ENCODE measurements at regions not wholly inside any gene's neighbourhood (a gene's known extent, or its start where the extent isn't known, plus 50 kb on each side); places are given as distances from the start of the nearest gene placed in this dataset.
"Not testable (repeated sequence)": the region's sequence is repeated elsewhere in the genome, so short reads cannot be mapped to it uniquely, and the experiment has no call there.

DNA sequence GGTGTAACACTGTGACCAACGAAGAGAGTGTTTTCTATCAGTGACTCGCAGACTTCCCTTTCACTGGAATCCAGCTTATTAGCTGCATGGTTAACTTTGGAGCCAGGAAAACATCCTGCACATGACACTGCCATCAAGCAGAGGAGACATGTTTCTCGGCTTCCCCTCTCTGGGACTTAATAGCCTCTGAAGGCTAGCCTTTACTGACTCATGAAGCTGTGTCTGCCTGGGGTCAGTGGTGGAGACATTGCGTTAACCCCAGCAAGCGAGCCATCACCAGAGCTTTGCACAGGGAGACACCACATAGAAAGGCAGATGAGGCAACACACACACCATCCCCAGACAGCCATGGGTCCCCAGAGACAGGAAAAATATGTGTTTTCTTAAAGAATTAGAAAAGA lies 126.9 kb upstream of the PRICKLE1 start:
- Mint-ChIP-seq H3K27me3 (ENCODE audit: low read depth in 3 of 3) (peaks cover 0 to 1% (median 0%) of the 10 kb centered on the region in 3 donors), H3K4me1 (no peaks in the 10 kb centered on the region), H3K9me3 (peaks cover 2 to 22% (median 7%) of the 10 kb centered on the region in 7 donors), H3K36me3 (no peaks in the 10 kb centered on the region), H3K27ac (no peak overlapping the region), H3K4me3 (no peak overlapping the region)
- Histone ChIP-seq H3K27me3 (ENCODE audit: control insufficient read depth in 2 of 2, insufficient read depth in 2 of 2, low read length in 2 of 2) (no peaks in the 10 kb centered on the region), H3K79me2 (ENCODE audit: insufficient read depth, low read length) (no peaks in the 10 kb centered on the region), H4K20me1 (ENCODE audit: insufficient read depth, low read length) (no peaks in the 10 kb centered on the region), H3K4me3 (replicated peaks in 1 of 3; ENCODE audit: low read depth in 2 of 3, low read length in 3 of 3) (no peak overlapping the region), H3K9me3 (replicated peaks in 1 of 2; ENCODE audit: control insufficient read depth in 1 of 2, insufficient read depth in 1 of 2, low read length in 2 of 2) (no peaks in the 10 kb centered on the region), H3K4me2 (replicated peaks; ENCODE audit: extremely low read depth, low read length, poor library complexity, severe bottlenecking) (no peak overlapping the region), H3K9ac (ENCODE audit: insufficient read depth, low read length, poor library complexity, severe bottlenecking) (no peak overlapping the region), H3K36me3 (replicated peaks in 1 of 2; ENCODE audit: control insufficient read depth in 1 of 2, insufficient read depth in 2 of 2, low read length in 2 of 2) (no peaks in the 10 kb centered on the region), H2AFZ (ENCODE audit: insufficient read depth, low read depth, low read length, poor library complexity, severe bottlenecking) (no peak overlapping the region), H3K27ac (ENCODE audit: low read depth in 1 of 2, low read length in 2 of 2) (no peak overlapping the region), H3K4me1 (ENCODE audit: control insufficient read depth in 1 of 2, insufficient read depth in 2 of 2, low read length in 2 of 2) (no peaks in the 10 kb centered on the region)
- intact Hi-C loops (cut with micrococcal nuclease), result no loop called here
- TF ChIP-seq CTCF (IDR thresholded peaks at IDR 0.05), result no peak
- no peak for DNase-seq
- WGBS (ENCODE audit: insufficient coverage), result 46% methylated on average over 5 of the region's 5 CpGs

DNA sequence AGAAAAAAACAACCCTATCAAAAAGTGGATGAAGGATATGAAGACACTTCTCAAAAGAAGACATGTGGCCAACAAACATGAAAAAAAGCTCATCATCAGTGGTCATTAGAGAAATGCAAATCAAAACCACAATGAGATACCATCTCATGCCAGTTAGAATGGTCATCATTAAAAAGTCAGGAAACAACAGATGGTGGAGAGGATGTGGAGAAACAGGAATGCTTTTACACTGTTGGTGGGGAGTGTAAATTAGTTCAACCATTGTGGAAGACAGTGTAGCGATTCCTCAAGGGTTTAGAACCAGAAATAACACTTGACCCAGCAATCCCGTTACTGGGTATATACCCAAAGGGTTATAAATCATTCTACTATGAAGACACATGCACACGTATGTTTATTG lies 124.0 kb upstream of the PRICKLE1 start:
- not testable (repeated sequence) for DNase-seq; H3K4me1 ChIP-seq (ENCODE audit: control insufficient read depth in 1 of 2, insufficient read depth in 2 of 2, low read length in 2 of 2)

GRCh38 chr12:42708374-42708773 lies 118.8 kb upstream of the PRICKLE1 start:
- DNase-seq; H3K4me3 Mint-ChIP-seq; H3K4me3 ChIP-seq (replicated peaks in 1 of 3; ENCODE audit: low read depth in 2 of 3, low read length in 3 of 3); H3K4me2 ChIP-seq (replicated peaks; ENCODE audit: extremely low read depth, low read length, poor library complexity, severe bottlenecking); H3K9me3 ChIP-seq (replicated peaks in 1 of 2; ENCODE audit: control insufficient read depth in 1 of 2, insufficient read depth in 1 of 2, low read length in 2 of 2); H3K27me3 ChIP-seq (ENCODE audit: control insufficient read depth in 2 of 2, insufficient read depth in 2 of 2, low read length in 2 of 2); H3K27me3 Mint-ChIP-seq (ENCODE audit: low read depth in 3 of 3); H4K20me1 ChIP-seq (ENCODE audit: insufficient read depth, low read length); H3K9ac ChIP-seq (ENCODE audit: insufficient read depth, low read length, poor library complexity, severe bottlenecking); H3K36me3 Mint-ChIP-seq; intact Hi-C loops (cut with micrococcal nuclease); H3K27ac ChIP-seq (ENCODE audit: low read depth in 1 of 2, low read length in 2 of 2); H3K36me3 ChIP-seq (replicated peaks in 1 of 2; ENCODE audit: control insufficient read depth in 1 of 2, insufficient read depth in 2 of 2, low read length in 2 of 2); H3K79me2 ChIP-seq (ENCODE audit: insufficient read depth, low read length); H3K4me1 Mint-ChIP-seq; H2AFZ ChIP-seq (ENCODE audit: insufficient read depth, low read depth, low read length, poor library complexity, severe bottlenecking): not testable (repeated sequence)
- H3K4me1 ChIP-seq (ENCODE audit: control insufficient read depth in 1 of 2, insufficient read depth in 2 of 2, low read length in 2 of 2), result peaks cover 6 to 11% of the 10 kb centered on the region in 2 donors
- 73% methylated on average over 3 of the region's 6 CpGs for WGBS (ENCODE audit: insufficient coverage)
- Mint-ChIP-seq H3K9me3 (peaks cover 6 to 38% (median 15%) of the 10 kb centered on the region in 7 donors), H3K27ac (peak overlapping the region in 1 of 7 donors; percentile 31)

More for the DNA sequence above, 124.0 kb upstream of the PRICKLE1 start:
- H3K4me2 ChIP-seq (replicated peaks; ENCODE audit: extremely low read depth, low read length, poor library complexity, severe bottlenecking); H4K20me1 ChIP-seq (ENCODE audit: insufficient read depth, low read length); H3K27ac Mint-ChIP-seq; H3K4me3 ChIP-seq (replicated peaks in 1 of 3; ENCODE audit: low read depth in 2 of 3, low read length in 3 of 3); H3K4me3 Mint-ChIP-seq; H3K79me2 ChIP-seq (ENCODE audit: insufficient read depth, low read length); intact Hi-C loops (cut with micrococcal nuclease); H3K27me3 Mint-ChIP-seq (ENCODE audit: low read depth in 3 of 3); H3K4me1 Mint-ChIP-seq; H3K9me3 ChIP-seq (replicated peaks in 1 of 2; ENCODE audit: control insufficient read depth in 1 of 2, insufficient read depth in 1 of 2, low read length in 2 of 2); H3K27me3 ChIP-seq (ENCODE audit: control insufficient read depth in 2 of 2, insufficient read depth in 2 of 2, low read length in 2 of 2); H2AFZ ChIP-seq (ENCODE audit: insufficient read depth, low read depth, low read length, poor library complexity, severe bottlenecking); H3K9ac ChIP-seq (ENCODE audit: insufficient read depth, low read length, poor library complexity, severe bottlenecking); H3K36me3 ChIP-seq (replicated peaks in 1 of 2; ENCODE audit: control insufficient read depth in 1 of 2, insufficient read depth in 2 of 2, low read length in 2 of 2); H3K36me3 Mint-ChIP-seq; H3K27ac ChIP-seq (ENCODE audit: low read depth in 1 of 2, low read length in 2 of 2): not testable (repeated sequence)
- H3K9me3 Mint-ChIP-seq, result peaks cover 6 to 34% (median 12%) of the 10 kb centered on the region in 7 donors
- no CpG with 5 or more reads among the region's 3 CpGs for WGBS (ENCODE audit: insufficient coverage)
